ENCODE measurements at regions not wholly inside any gene's neighbourhood (a gene's known extent, or its start where the extent isn't known, plus 50 kb on each side); places are given as distances from the start of the nearest gene placed in this dataset.

DNA sequence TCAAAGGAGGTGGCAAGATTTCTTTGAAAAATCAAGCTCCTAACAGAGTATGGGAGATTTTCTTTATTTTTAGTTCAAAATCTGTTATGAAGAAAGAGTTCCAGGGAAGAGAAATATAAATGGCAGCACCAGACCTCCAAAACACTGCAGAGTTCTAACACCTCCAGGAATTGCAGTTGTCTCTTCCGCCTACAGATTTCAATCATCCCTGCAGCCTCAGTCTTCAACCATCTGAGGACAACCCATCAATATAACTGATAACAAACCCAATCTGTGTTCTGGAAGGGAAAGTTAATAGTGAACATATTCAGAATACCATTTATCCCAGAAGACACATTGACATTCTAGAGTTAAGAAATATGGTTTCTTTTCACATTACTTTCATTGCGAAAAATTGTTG is 296.1 kb downstream of the ARAP2 start:
- TF ChIP-seq ZNF70 (CRISPR knock-in tag; IDR thresholded peaks at IDR 0.05) = no peak
- no peak for TF ChIP-seq TCF4 (CRISPR knock-in tag; IDR thresholded peaks at IDR 0.05; ENCODE audit: borderline replicate concordance)
- TF ChIP-seq CSDC2 (CRISPR knock-in tag; IDR thresholded peaks at IDR 0.05) = no peak
- TF ChIP-seq OSR1 (CRISPR knock-in tag; IDR thresholded peaks at IDR 0.05) = no peak
- no peak for TF ChIP-seq RARB (CRISPR knock-in tag; IDR thresholded peaks at IDR 0.05)
- TF ChIP-seq ZNF8 (CRISPR knock-in tag; IDR thresholded peaks at IDR 0.05) = no peak
- TF ChIP-seq, protein P1, sequence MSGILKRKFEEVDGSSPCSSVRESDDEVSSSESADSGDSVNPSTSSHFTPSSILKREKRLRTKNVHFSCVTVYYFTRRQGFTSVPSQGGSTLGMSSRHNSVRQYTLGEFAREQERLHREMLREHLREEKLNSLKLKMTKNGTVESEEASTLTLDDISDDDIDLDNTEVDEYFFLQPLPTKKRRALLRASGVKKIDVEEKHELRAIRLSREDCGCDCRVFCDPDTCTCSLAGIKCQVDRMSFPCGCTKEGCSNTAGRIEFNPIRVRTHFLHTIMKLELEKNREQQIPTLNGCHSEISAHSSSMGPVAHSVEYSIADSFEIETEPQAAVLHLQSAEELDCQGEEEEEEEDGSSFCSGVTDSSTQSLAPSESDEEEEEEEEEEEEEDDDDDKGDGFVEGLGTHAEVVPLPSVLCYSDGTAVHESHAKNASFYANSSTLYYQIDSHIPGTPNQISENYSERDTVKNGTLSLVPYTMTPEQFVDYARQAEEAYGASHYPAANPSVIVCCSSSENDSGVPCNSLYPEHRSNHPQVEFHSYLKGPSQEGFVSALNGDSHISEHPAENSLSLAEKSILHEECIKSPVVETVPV (CRISPR knock-in tag; IDR thresholded peaks at IDR 0.05) = no peak
- TF ChIP-seq ZNF565 (CRISPR knock-in tag; conservative IDR thresholded peaks at IDR 0.05; ENCODE audit: low read depth) = no peak
- no peak for TF ChIP-seq TOX (CRISPR knock-in tag; IDR thresholded peaks at IDR 0.05; ENCODE audit: borderline replicate concordance)
- TF ChIP-seq BACH2 (CRISPR knock-in tag; IDR thresholded peaks at IDR 0.05; ENCODE audit: borderline replicate concordance) = no peak
- no peak for TF ChIP-seq GLIS3 (CRISPR knock-in tag; IDR thresholded peaks at IDR 0.05)
- TF ChIP-seq ESRRG (CRISPR knock-in tag; IDR thresholded peaks at IDR 0.05) = no peak
- no peak for TF ChIP-seq ARNTL (CRISPR knock-in tag; IDR thresholded peaks at IDR 0.05; ENCODE audit: borderline replicate concordance, low read depth)
- TF ChIP-seq PATZ1 (CRISPR knock-in tag; IDR thresholded peaks at IDR 0.05; ENCODE audit: borderline replicate concordance) = no peak
- TF ChIP-seq, protein P2, sequence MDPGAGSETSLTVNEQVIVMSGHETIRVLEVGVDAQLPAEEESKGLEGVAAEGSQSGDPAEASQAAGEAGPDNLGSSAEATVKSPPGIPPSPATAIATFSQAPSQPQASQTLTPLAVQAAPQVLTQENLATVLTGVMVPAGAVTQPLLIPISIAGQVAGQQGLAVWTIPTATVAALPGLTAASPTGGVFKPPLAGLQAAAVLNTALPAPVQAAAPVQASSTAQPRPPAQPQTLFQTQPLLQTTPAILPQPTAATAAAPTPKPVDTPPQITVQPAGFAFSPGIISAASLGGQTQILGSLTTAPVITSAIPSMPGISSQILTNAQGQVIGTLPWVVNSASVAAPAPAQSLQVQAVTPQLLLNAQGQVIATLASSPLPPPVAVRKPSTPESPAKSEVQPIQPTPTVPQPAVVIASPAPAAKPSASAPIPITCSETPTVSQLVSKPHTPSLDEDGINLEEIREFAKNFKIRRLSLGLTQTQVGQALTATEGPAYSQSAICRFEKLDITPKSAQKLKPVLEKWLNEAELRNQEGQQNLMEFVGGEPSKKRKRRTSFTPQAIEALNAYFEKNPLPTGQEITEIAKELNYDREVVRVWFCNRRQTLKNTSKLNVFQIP (CRISPR knock-in tag; IDR thresholded peaks at IDR 0.05; ENCODE audit: borderline replicate concordance, low read depth) = no peak
- no peak for TF ChIP-seq ZC3H10 (CRISPR knock-in tag; IDR thresholded peaks at IDR 0.05)
- no peak for TF ChIP-seq ZFP3 (CRISPR knock-in tag; IDR thresholded peaks at IDR 0.05)
- no peak for TF ChIP-seq ZFP30 (CRISPR knock-in tag; IDR thresholded peaks at IDR 0.05)
- ATAC-seq = no peak

GRCh38 chr4:35950442-35950841 is 293.9 kb downstream of the ARAP2 start:
- TF ChIP-seq ISL1 (CRISPR knock-in tag; IDR thresholded peaks at IDR 0.05) (no peak), TCF4 (CRISPR knock-in tag; IDR thresholded peaks at IDR 0.05; ENCODE audit: borderline replicate concordance) (no peak), GLIS3 (CRISPR knock-in tag; IDR thresholded peaks at IDR 0.05) (no peak), ZNF70 (CRISPR knock-in tag; IDR thresholded peaks at IDR 0.05) (no peak), ZC3H10 (CRISPR knock-in tag; IDR thresholded peaks at IDR 0.05) (no peak), PATZ1 (CRISPR knock-in tag; IDR thresholded peaks at IDR 0.05; ENCODE audit: borderline replicate concordance) (no peak)
- TF ChIP-seq, protein P1 (CRISPR knock-in tag; IDR thresholded peaks at IDR 0.05) = no peak
- TF ChIP-seq, protein P2 (CRISPR knock-in tag; IDR thresholded peaks at IDR 0.05; ENCODE audit: borderline replicate concordance, low read depth) = no peak
- ATAC-seq = no peak

DNA sequence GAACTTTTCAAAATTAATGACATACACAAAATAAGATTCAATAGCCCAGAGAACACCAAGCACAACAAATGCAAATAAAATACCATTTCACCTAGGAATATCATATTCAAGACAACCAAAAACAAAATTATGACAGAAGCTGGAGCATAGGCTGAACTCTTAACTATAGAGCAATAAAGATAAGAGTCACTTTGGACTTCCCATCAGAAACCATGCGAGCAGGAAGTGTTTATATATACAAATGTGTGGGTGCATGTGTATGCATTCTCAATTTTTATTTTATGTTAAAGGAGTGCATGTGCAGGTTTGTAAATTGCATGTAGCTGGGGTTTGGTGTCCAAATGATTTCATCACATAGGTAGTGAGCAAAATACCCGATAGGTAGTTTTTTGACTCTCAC is 291.6 kb downstream of the ARAP2 start:
- no peak for TF ChIP-seq CSDC2 (CRISPR knock-in tag; IDR thresholded peaks at IDR 0.05)
- no peak for TF ChIP-seq OSR1 (CRISPR knock-in tag; IDR thresholded peaks at IDR 0.05)
- TF ChIP-seq, protein P2 (CRISPR knock-in tag; IDR thresholded peaks at IDR 0.05; ENCODE audit: borderline replicate concordance, low read depth) = no peak
- TF ChIP-seq ZNF70 (CRISPR knock-in tag; IDR thresholded peaks at IDR 0.05) = no peak
- TF ChIP-seq, protein P1 (CRISPR knock-in tag; IDR thresholded peaks at IDR 0.05) = no peak
- TF ChIP-seq SNAI2 (CRISPR knock-in tag; IDR thresholded peaks at IDR 0.05) = no peak
- no peak for TF ChIP-seq ZNF565 (CRISPR knock-in tag; conservative IDR thresholded peaks at IDR 0.05; ENCODE audit: low read depth)
- TF ChIP-seq RARB (CRISPR knock-in tag; IDR thresholded peaks at IDR 0.05) = no peak
- TF ChIP-seq ESRRG (CRISPR knock-in tag; IDR thresholded peaks at IDR 0.05) = no peak
- no peak for ATAC-seq

Data from SK-N-SH treated with all-trans-retinoic acid at 6 μM for 48 hours (cell line).